Fibroblast of skin of right biceps (primary cell): ENCODE measurements at regions not wholly inside any gene's neighbourhood (a gene's known extent, or its start where the extent isn't known, plus 50 kb on each side); places are given as distances from the start of the nearest gene placed in this dataset.
A peak's percentile ranks its signal among the peaks of the same experiment; 100 is the strongest.

Experiments used
- DNase-seq: peaks from one replicate; pipeline ENCODE4 v3.0.0-alpha.2; 2013

GRCh38 chr10:3537518-3537917 is 247.5 kb downstream of the KLF6 start:
- DNase-seq: no peak

DNA sequence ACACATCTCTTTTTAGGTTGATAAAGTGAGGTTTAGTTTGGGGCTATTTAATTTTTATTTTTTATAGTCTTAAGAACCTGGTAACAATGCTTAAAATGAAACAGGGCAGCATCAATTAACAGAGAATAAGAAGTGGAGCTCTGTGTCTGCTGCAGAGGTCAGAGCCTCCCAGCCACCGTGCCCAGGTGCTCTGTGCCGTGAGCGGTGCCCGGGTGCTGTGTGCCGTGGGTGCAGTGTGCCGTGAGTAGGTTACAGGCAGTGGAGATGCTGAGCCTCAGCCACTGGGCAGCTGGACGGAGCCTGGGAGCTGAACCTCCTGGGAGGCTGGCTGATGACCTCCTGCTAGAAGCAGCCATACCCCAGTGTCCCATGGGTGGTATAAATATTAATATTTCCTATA is 250.0 kb downstream of the KLF6 start:
- DNase-seq: no peak

DNA sequence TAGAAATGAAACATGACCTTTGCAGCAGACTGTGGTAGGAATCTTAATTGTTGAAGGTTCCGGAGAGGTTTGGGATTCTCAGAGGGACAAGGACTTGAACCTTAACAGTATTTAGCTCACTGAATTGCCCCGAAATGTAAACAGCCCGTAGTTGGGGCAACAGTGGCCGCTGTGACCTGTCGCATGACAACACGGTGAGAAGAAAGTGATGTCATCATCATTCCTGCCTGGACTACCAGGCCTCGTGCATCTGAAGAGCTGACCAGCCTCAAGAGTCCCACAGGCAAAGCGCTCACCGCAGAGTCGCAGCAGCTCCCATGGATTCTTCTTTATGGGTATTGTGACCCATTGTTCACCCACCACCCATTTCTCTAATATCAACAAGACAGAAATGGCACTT is 250.6 kb downstream of the KLF6 start:
- no peak for DNase-seq

- no peak for DNase-seq
Observed at GRCh38 chr10:3533296-3533695, 251.7 kb downstream of the KLF6 start.

DNA sequence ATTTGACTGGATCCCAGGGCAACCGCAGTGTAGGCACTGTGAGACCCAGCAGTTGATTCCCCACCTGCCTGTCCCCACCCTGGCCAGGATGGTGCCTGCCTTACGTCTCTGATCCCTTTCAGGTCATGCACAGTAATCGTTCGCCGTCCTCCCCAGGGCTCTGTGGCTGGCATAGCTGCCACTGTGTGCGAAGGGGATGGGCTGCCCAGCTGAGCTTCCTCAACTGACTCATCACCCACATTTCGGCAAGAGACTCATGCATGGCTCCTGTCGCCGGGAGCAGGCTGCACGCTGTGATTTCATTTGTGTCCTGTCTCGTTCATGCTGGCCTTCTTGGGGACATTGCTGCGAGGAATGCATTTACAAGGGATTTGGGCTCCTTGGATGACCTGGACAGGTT is 252.4 kb downstream of the KLF6 start:
- no peak for DNase-seq

DNA sequence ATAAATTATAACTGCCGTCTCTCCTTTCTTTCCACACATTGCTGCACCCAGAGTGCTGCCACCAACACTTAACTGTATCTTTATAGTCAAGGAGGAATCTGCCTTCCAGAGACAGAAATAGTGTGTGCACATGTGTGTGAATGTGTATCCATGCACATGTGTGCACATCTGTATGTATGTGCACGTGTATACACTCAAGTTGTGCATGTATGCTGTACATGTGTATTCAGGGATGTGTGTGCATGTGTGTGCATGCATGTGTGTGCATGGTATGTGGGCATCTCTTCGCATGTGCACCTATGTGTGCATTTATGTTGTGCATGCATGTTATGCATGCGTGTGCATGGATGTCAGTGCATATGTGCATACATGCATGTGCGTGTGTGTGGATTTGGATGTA is 253.3 kb downstream of the KLF6 start:
- no peak for DNase-seq

GRCh38 chr10:3530783-3531645 is 254.0 kb downstream of the KLF6 start:
- DNase-seq: peak; percentile 56

DNA sequence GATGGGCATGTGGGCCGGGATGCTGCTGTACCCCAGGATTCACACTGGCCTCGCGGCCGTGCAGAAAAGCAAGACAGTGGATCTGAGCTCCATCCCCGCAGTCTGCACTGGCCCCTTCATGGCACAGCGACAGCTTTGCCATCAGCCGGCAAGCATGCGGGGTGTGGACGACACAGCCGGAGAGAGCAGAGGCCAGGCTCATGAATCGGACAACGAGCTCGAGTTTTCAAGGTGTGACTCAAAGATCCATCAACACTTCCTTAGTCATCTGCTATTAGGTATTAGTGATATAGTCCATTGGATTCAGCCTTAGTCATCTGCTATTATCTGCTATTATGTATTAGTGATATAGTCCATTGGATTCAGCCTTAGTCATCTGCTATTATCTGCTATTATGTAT is 254.7 kb downstream of the KLF6 start:
- DNase-seq: peak; percentile 63

- no peak for DNase-seq
Observed at GRCh38 chr10:3529691-3530090, 255.3 kb downstream of the KLF6 start.

GRCh38 chr10:3528823-3529403 is 256.1 kb downstream of the KLF6 start:
- DNase-seq: no peak

DNA sequence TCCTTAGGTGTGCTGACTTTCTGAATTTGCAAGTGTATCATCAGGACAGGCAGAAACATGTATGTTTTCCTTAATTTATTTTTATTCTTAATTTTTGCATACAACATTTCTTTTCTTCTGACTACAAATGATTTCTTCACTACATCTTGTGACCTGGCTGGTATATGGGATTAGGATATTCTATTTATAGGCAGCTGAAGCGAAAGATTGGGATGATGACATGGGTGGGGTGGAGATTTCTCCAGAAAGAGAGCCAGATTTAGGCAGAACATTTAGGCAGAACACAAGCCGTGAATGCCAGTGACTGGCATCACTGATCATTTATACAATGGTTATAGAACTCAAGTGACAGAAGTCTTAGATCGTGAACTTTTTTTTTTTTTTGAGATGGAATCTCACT is 256.7 kb downstream of the KLF6 start:
- DNase-seq: peak; percentile 22

DNA sequence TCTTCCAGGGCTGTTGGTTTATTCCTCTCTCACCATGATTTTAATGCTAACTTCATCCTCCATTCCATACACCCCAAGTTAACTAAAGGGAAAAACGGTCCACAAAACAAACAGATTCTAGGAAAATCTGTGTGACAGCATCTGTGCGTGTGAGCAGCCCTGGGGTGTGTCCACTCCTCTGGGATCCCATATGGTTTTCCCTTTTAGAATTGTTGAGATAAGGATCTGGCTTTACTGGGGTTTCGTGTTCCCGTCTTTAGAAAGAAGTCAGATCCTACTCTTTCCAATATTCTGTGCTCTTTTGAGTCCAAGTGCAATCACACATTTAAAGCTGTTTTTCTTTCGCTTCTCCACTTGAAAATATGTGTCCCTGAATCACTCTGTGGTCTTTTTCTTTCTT is 257.1 kb downstream of the KLF6 start:
- DNase-seq: peak; percentile 70

- peak; percentile 95 for DNase-seq
Observed at GRCh38 chr10:3526727-3527501, 258.1 kb downstream of the KLF6 start.

DNA sequence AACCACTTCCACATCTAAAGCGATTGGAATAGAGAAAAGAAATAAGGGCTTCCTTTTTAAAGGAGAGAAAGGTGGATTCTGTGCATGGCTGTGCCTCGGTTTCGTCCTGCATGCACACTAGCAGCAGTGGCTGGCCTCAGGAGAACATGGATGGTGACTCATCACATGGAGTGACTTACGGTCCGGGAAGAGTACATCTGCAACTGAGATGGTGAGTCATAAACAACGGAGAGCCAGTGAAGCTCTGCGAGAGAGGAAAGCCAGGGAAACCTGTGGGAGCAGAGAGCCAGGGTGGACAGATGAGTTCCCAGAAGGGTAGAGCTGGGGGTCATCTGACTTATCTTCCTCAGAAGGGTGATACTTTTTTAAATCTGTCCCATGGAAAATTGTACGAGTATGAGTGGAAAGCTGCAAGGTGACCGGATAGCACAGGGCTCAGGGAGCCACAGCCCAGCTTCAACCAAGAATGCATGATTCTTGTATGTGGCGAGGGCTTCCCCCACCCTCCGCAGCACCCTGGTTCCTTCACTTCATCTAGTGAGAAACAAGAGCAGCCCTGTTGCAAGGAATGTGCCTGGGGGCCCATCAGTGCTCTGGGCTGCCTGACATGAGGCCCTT is 259.1 kb downstream of the KLF6 start:
- DNase-seq: peak; percentile 98

DNA sequence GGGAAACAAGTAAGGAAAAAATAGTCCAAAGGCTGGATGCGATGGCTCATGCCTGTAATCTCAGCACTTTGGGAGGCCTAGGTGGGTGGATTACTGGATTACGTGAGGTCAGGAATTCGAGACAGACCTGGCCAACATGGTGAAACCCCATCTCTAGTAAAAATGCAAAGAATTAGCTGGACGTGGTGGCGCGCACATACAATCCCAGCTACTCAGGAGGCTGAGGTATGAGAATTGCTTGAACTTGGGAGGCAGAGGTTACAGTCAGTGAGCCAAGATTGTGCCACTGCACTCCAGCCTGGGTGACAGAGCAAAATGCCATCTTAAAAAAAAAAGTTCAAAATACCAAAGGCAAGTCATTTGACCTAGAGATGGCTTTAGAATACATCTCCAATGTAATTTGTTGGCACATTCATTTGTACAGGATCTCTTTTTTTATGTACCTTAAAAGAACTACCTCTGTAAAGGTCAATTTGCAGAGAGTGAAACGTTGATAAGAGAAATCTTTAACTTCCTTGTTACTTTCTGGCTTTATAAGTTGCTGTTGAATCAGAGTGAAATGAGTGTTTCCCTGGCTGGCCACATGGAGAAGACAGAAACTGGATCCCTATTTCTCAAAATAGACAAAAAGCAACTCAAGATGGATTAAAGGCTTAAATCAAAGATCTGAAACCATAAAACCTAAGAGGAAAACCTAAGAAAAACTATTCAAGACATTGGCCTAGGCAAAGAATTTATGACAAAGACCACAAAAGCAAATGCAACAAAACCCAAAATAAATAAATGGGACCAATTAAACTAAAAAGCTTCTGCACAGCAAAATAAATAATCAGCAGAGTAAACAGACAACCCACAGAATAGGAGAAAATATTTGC is 260.7 kb downstream of the KLF6 start:
- no peak for DNase-seq

- DNase-seq: no peak
Observed at GRCh38 chr10:3523309-3524050, 261.5 kb downstream of the KLF6 start.

DNA sequence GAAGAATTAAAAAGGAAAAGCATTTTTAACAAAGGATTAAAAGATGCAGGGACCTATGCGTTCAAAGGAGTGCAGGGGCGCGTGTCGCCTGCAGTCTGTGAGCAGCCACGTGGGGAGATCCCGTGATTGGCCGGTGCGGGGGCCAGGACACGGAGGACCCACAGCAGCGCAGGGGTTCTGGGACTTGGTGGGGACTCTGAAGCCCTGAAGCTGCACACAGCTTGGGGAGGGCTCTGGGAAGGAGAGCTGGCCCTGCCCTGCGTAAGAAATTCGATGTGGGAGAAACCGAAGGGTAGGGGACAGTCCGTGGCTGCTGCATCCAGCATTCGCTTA is 268.1 kb downstream of the KLF6 start:
- no peak for DNase-seq

GRCh38 chr10:3516234-3516922 is 268.6 kb downstream of the KLF6 start:
- peak; percentile 75 for DNase-seq

DNA sequence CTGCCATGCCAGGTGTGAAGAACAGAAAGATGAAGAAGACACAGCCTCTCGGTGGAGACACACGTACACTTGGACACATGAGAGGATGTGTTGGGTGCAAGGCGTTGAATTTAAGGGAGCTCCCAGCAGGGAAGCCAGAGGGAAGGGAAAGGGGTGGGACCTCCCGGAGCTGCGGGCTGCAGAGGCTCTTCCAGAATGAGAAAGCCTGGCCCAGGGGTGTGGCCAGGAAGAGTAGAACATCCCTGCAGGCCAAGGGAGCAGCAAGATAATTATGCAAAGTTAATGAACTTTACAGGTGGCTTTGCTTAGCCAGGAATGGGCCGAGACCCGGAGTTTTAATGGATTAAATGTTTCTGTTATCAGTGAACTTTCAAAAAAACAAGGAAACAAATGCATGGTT is 270.3 kb downstream of the KLF6 start:
- DNase-seq: no peak

- DNase-seq: no peak
Observed at GRCh38 chr10:3512263-3512662, 272.7 kb downstream of the KLF6 start.

GRCh38 chr10:3511483-3511882 is 273.5 kb downstream of the KLF6 start:
- no peak for DNase-seq
